Neural cell (in vitro differentiated cells): ENCODE measurements at regions not wholly inside any gene's neighbourhood (a gene's known extent, or its start where the extent isn't known, plus 50 kb on each side); places are given as distances from the start of the nearest gene placed in this dataset.

Experiments
- H2AFZ ChIP-seq: fragments of 200-600, 300-800 bp; sonication (generic), shearing (Covaris generic); 2 replicates; pipeline ENCODE4 v1.6.0; 2014; ENCODE audit warnings: low read depth, mild to moderate bottlenecking, antibody characterized with exemption, low read length, moderate library complexity
- H3F3A ChIP-seq: fragments of 200-600 bp; shearing (Covaris generic); 2 replicates; pipeline ENCODE4 v1.6.1; 2016; ENCODE audit warnings: mild to moderate bottlenecking, moderate library complexity, mixed read lengths, antibody characterized with exemption, low read length; ENCODE audit not compliant: insufficient read depth, poor library complexity, severe bottlenecking
- H3K27ac ChIP-seq: fragments of 200-600, 300-800 bp; sonication (generic), shearing (Covaris generic); 2 replicates; pipeline ENCODE4 v1.5.1; 2014; ENCODE audit warnings: mild to moderate bottlenecking, low read length, moderate library complexity
- H3K27me3 ChIP-seq: fragments of 300-800, 200-600 bp; sonication (generic), shearing (Covaris generic); 2 replicates; pipeline ENCODE4 v1.6.0; 2014; ENCODE audit warnings: mild to moderate bottlenecking, low read depth, low read length, moderate library complexity; ENCODE audit not compliant: insufficient read depth
- H3K36me3 ChIP-seq: fragments of 300-800, 200-600 bp; sonication (generic), shearing (Covaris generic); 2 replicates; pipeline ENCODE4 v1.5.1; 2014; ENCODE audit warnings: mild to moderate bottlenecking, antibody characterized with exemption, low read length, moderate library complexity; ENCODE audit not compliant: insufficient read depth
- H3K4me2 ChIP-seq: fragments of 300-800, 200-600 bp; sonication (generic), shearing (Covaris generic); 2 replicates; pipeline ENCODE4 v1.6.0; 2014; ENCODE audit warnings: mild to moderate bottlenecking, low read length
- H3K4me3 ChIP-seq: fragments of 300-800, 200-600 bp; sonication (generic), shearing (Covaris generic); 2 replicates; pipeline ENCODE4 v1.5.1; 2014; ENCODE audit warnings: mild to moderate bottlenecking, low read length, moderate library complexity
- H3K79me2 ChIP-seq: fragments of 200-600 bp; shearing (Covaris generic); replicated peaks from 2 replicates; pipeline ENCODE4 v1.6.0; 2014; ENCODE audit warnings: mild to moderate bottlenecking, low read length, moderate library complexity; ENCODE audit not compliant: insufficient read depth
- H3K9ac ChIP-seq: fragments of 300-800, 200-600 bp; sonication (generic), shearing (Covaris generic); 2 replicates; pipeline ENCODE4 v1.6.1; 2016; ENCODE audit warnings: mild to moderate bottlenecking, low read length, mixed read lengths
- H3K9me2 ChIP-seq: fragments of 200-600 bp; shearing (Covaris generic); 2 replicates; pipeline ENCODE4 v1.6.1; 2016; ENCODE audit warnings: mild to moderate bottlenecking, low read length, mixed read lengths; ENCODE audit not compliant: insufficient read depth
- H3K9me3 ChIP-seq: fragments of 200-600, 300-800 bp; sonication (generic), shearing (Covaris generic); 2 replicates; pipeline ENCODE4 v1.6.1; 2016; ENCODE audit warnings: mild to moderate bottlenecking, mixed run types, low read length, moderate library complexity, mixed read lengths
- H4K20me1 ChIP-seq: fragments of 200-600 bp; shearing (Covaris generic); 2 replicates; pipeline ENCODE4 v1.6.1; 2016; ENCODE audit warnings: mild to moderate bottlenecking, mixed run types; ENCODE audit not compliant: insufficient read depth
- CTCF ChIP-seq: fragments of 450-650 bp; IDR thresholded peaks from 2 replicates; pipeline ENCODE4 v1.5.1; 2014; ENCODE audit warnings: antibody characterized with exemption, mild to moderate bottlenecking, moderate library complexity; ENCODE audit not compliant: poor library complexity, severe bottlenecking
- EP300 ChIP-seq: fragments of 450-650 bp; conservative IDR thresholded peaks from 2 replicates; pipeline ENCODE4 v1.6.1; 2014; ENCODE audit warnings: antibody characterized with exemption, mild to moderate bottlenecking, moderate library complexity; ENCODE audit not compliant: poor library complexity, severe bottlenecking
- MXI1 ChIP-seq: fragments of 450-650 bp; conservative IDR thresholded peaks from 2 replicates; pipeline ENCODE4 v1.6.1; 2014; ENCODE audit warnings: antibody characterized with exemption, mild to moderate bottlenecking; ENCODE audit not compliant: poor library complexity, severe bottlenecking
- POLR2AphosphoS5 ChIP-seq: IDR thresholded peaks from 2 replicates; pipeline ENCODE4 v1.6.1; 2012
- RAD21 ChIP-seq: fragments of 450-650 bp; conservative IDR thresholded peaks from 2 replicates; pipeline ENCODE4 v1.6.1; 2014; ENCODE audit warnings: antibody characterized with exemption, mild to moderate bottlenecking, moderate library complexity
- REST ChIP-seq: IDR thresholded peaks from 2 replicates; pipeline ENCODE4 v1.6.1; 2012; ENCODE audit warnings: borderline replicate concordance
- SMC3 ChIP-seq: fragments of 450-650 bp; conservative IDR thresholded peaks from 2 replicates; pipeline ENCODE4 v1.6.1; 2014; ENCODE audit warnings: antibody characterized with exemption, mild to moderate bottlenecking, moderate library complexity; ENCODE audit not compliant: poor library complexity
- TAF1 ChIP-seq: IDR thresholded peaks from 2 replicates; pipeline ENCODE4 v1.6.1; 2012; ENCODE audit warnings: low read depth

- Histone ChIP-seq H2AFZ (no peak overlapping the region), H3K79me2 (no peaks in the 10 kb centered on the region), H4K20me1 (no peaks in the 10 kb centered on the region), H3K9me3 (no peaks in the 10 kb centered on the region), H3K27ac (no peak overlapping the region), H3K4me2 (no peak overlapping the region), H3F3A (no peaks in the 10 kb centered on the region), H3K9me2 (no peaks in the 10 kb centered on the region), H3K4me3 (no peak overlapping the region), H3K9ac (no peak overlapping the region), H3K36me3 (no peaks in the 10 kb centered on the region), H3K27me3 (no peaks in the 10 kb centered on the region)
- TF ChIP-seq RAD21, result no peak
- no peak for TF ChIP-seq MXI1
- TF ChIP-seq REST, result no peak
- TF ChIP-seq TAF1, result no peak
- no peak for TF ChIP-seq POLR2AphosphoS5
- no peak for TF ChIP-seq EP300
These were observed 170.9 kb downstream of the SOCS6 start for GRCh38 chr18:70459731-70460130.

- no peak overlapping the region for H3K9ac ChIP-seq
- no peaks in the 10 kb centered on the region for H3K36me3 ChIP-seq
- TF ChIP-seq SMC3 (no peak), EP300 (no peak), TAF1 (no peak)
- no peak overlapping the region for H3K4me3 ChIP-seq
- H3K27ac ChIP-seq, result no peak overlapping the region
- H3K4me2 ChIP-seq, result no peak overlapping the region
- no peaks in the 10 kb centered on the region for H3K9me3 ChIP-seq
- H2AFZ ChIP-seq, result no peak overlapping the region
- no peaks in the 10 kb centered on the region for H3K27me3 ChIP-seq
- no peaks in the 10 kb centered on the region for H4K20me1 ChIP-seq
- no peaks in the 10 kb centered on the region for H3K9me2 ChIP-seq
- no peaks in the 10 kb centered on the region for H3K79me2 ChIP-seq
- H3F3A ChIP-seq, result no peaks in the 10 kb centered on the region
These were observed 170.4 kb downstream of the SOCS6 start for GRCh38 chr18:70459251-70459650.

- H3K9ac ChIP-seq, result no peak overlapping the region
- H3K36me3 ChIP-seq, result no peaks in the 10 kb centered on the region
- TF ChIP-seq SMC3 (no peak), POLR2AphosphoS5 (no peak), EP300 (no peak), TAF1 (no peak), MXI1 (no peak), CTCF (no peak), RAD21 (no peak), REST (no peak)
- no peaks in the 10 kb centered on the region for H3K9me3 ChIP-seq
- H3K4me3 ChIP-seq, result no peak overlapping the region
- no peak overlapping the region for H3K27ac ChIP-seq
- no peaks in the 10 kb centered on the region for H3F3A ChIP-seq
- no peaks in the 10 kb centered on the region for H3K9me2 ChIP-seq
- no peak overlapping the region for H3K4me2 ChIP-seq
- H2AFZ ChIP-seq, result no peak overlapping the region
- H4K20me1 ChIP-seq, result no peaks in the 10 kb centered on the region
- H3K27me3 ChIP-seq, result no peaks in the 10 kb centered on the region
- no peaks in the 10 kb centered on the region for H3K79me2 ChIP-seq
These were observed 168.9 kb downstream of the SOCS6 start for GRCh38 chr18:70457788-70458187.
